ENCODE measurements at regions not wholly inside any gene's neighbourhood (a gene's known extent, or its start where the extent isn't known, plus 50 kb on each side); places are given as distances from the start of the nearest gene placed in this dataset.
"Not testable (repeated sequence)": the region's sequence is repeated elsewhere in the genome, so short reads cannot be mapped to it uniquely, and the experiment has no call there.

GRCh38 chr3:153549686-153550085 is 387.7 kb downstream of the RAP2B start:
- TF ChIP-seq CTCF (IDR thresholded peaks at IDR 0.05; ENCODE audit: low read depth, low read length); EZH2phosphoT487 (IDR thresholded peaks at IDR 0.05; ENCODE audit: low read depth): not testable (repeated sequence)
